ENCODE measurements at regions not wholly inside any gene's neighbourhood (a gene's known extent, or its start where the extent isn't known, plus 50 kb on each side); places are given as distances from the start of the nearest gene placed in this dataset.
"Not testable (repeated sequence)": the region's sequence is repeated elsewhere in the genome, so short reads cannot be mapped to it uniquely, and the experiment has no call there.

- no peak for DNase-seq
Observed at GRCh38 chr20:22055981-22056380, 350.5 kb downstream of the PAX1 start.

- DNase-seq: no peak
Observed at GRCh38 chr20:22052025-22052650, 346.7 kb downstream of the PAX1 start.

- DNase-seq: not testable (repeated sequence)
Observed at GRCh38 chr20:22045956-22046507, 340.6 kb downstream of the PAX1 start.

- DNase-seq: no peak
Observed at GRCh38 chr20:22027423-22027822, 322.0 kb downstream of the PAX1 start.

- DNase-seq: no peak
Observed at GRCh38 chr20:22020201-22020600, 314.7 kb downstream of the PAX1 start.

- DNase-seq: no peak
Observed at GRCh38 chr20:22008456-22008855, 303.0 kb downstream of the PAX1 start.

- no peak for DNase-seq
Observed at GRCh38 chr20:22006306-22006705, 300.8 kb downstream of the PAX1 start.

GRCh38 chr20:22005535-22005934, 300.1 kb downstream of the PAX1 start:
- DNase-seq: no peak

GRCh38 chr20:22004946-22005345, 299.5 kb downstream of the PAX1 start:
- DNase-seq: no peak

GRCh38 chr20:22003680-22004079, 298.2 kb downstream of the PAX1 start:
- DNase-seq: no peak

- DNase-seq: no peak
Observed at GRCh38 chr20:22001886-22002285, 296.4 kb downstream of the PAX1 start.

- no peak for DNase-seq
Observed at GRCh38 chr20:21995461-21995860, 290.0 kb downstream of the PAX1 start.

GRCh38 chr20:21994203-21994602, 288.7 kb downstream of the PAX1 start:
- DNase-seq: no peak

GRCh38 chr20:21982559-21982958, 277.1 kb downstream of the PAX1 start:
- DNase-seq: no peak

GRCh38 chr20:21981597-21982344, 276.3 kb downstream of the PAX1 start:
- no peak for DNase-seq

GRCh38 chr20:21981179-21981578, 275.7 kb downstream of the PAX1 start:
- no peak for DNase-seq

- no peak for DNase-seq
Observed at GRCh38 chr20:21971436-21971835, 266.0 kb downstream of the PAX1 start.

GRCh38 chr20:21968486-21968885, 263.0 kb downstream of the PAX1 start:
- no peak for DNase-seq

- DNase-seq: no peak
Observed at GRCh38 chr20:21967481-21967880, 262.0 kb downstream of the PAX1 start.

GRCh38 chr20:21956591-21956990, 251.1 kb downstream of the PAX1 start:
- DNase-seq: no peak

- DNase-seq: no peak
Observed at GRCh38 chr20:21947406-21947805, 241.9 kb downstream of the PAX1 start.

GRCh38 chr20:21944227-21944626, 238.8 kb downstream of the PAX1 start:
- no peak for DNase-seq

- no peak for DNase-seq
Observed at GRCh38 chr20:21941941-21942805, 236.7 kb downstream of the PAX1 start.
